Erythroblast (primary cell): ENCODE measurements at regions not wholly inside any gene's neighbourhood (a gene's known extent, or its start where the extent isn't known, plus 50 kb on each side); places are given as distances from the start of the nearest gene placed in this dataset.

ENCODE experiments used
- GATA1 ChIP-seq: IDR thresholded peaks from 2 replicates; pipeline ENCODE4 v1.6.1; 2011; ENCODE audit warnings: low read depth, mild to moderate bottlenecking, control low read depth, low read length, moderate library complexity
- POLR2A ChIP-seq: IDR thresholded peaks from 2 replicates; pipeline ENCODE4 v1.6.1; 2011; ENCODE audit warnings: mild to moderate bottlenecking, low read length

GRCh38 chrX:724256-724655, 93.7 kb downstream of the SHOX start:
- TF ChIP-seq POLR2A (no peak), GATA1 (no peak)
